WTC11 (cell line): ENCODE measurements at regions not wholly inside any gene's neighbourhood (a gene's known extent, or its start where the extent isn't known, plus 50 kb on each side); places are given as distances from the start of the nearest gene placed in this dataset.
"Not testable (repeated sequence)": the region's sequence is repeated elsewhere in the genome, so short reads cannot be mapped to it uniquely, and the experiment has no call there.

Experiments
- ATAC-seq: fragments of 200-7000 bp; cut with Tn5 transposase; 2 replicates; pipeline ENCODE4 v1.10.0; 2021; ENCODE audit warnings: mild to moderate bottlenecking, moderate library complexity
- CTCF ChIA-PET: fragments of 300-600 bp; sonication (Branson Sonifier 250); formaldehyde crosslinking; loops from one replicate; lab custom pipeline; 2021; ENCODE audit warnings: antibody characterized with exemption; lab: Charles Lee
- POLR2A ChIA-PET: fragments of 350-600 bp; sonication (Branson Sonifier 250); formaldehyde crosslinking; loops from one replicate; lab custom pipeline; 2021; ENCODE audit warnings: antibody characterized with exemption; lab: Charles Lee
- DNase-seq: peaks from one replicate; pipeline ENCODE4 v3.0.0; 2021; ENCODE audit warnings: low spot score
- H3K27ac Mint-ChIP-seq: 2 replicates; pipeline ENCODE4 v1.8.0; 2021; ENCODE audit warnings: mixed read lengths
- H3K27me3 Mint-ChIP-seq: 2 replicates; pipeline ENCODE4 v1.8.0; 2021; ENCODE audit warnings: low read depth, mild to moderate bottlenecking, moderate library complexity, mixed read lengths
- H3K36me3 Mint-ChIP-seq: 2 replicates; pipeline ENCODE4 v1.8.0; 2021; ENCODE audit warnings: mixed read lengths
- H3K4me1 Mint-ChIP-seq: 2 replicates; pipeline ENCODE4 v1.8.0; 2022; ENCODE audit warnings: mixed read lengths
- H3K4me3 Mint-ChIP-seq: 2 replicates; pipeline ENCODE4 v1.8.0; 2021; ENCODE audit warnings: mild to moderate bottlenecking, moderate library complexity, mixed read lengths
- H3K9me3 Mint-ChIP-seq: 2 replicates; pipeline ENCODE4 v1.8.0; 2021; ENCODE audit warnings: mixed read lengths
- ESRRA ChIP-seq: sonication (generic); formaldehyde crosslinking; IDR thresholded peaks from 2 replicates; pipeline ENCODE4 v1.8.1; 2022; ENCODE audit warnings: mild to moderate bottlenecking, missing genetic modification reagents, borderline replicate concordance
- GTF2I ChIP-seq: fragments of 250-450 bp; sonication (Bioruptor Pico); conservative IDR thresholded peaks from 2 replicates; pipeline ENCODE4 v1.4.0; 2021; ENCODE audit warnings: mild to moderate bottlenecking
- HMGA2 ChIP-seq: fragments of 250-450 bp; sonication (Bioruptor Pico); IDR thresholded peaks from 2 replicates; pipeline ENCODE4 v1.4.0; 2021; ENCODE audit warnings: mild to moderate bottlenecking, moderate library complexity
- JUN ChIP-seq: sonication (generic); formaldehyde crosslinking; IDR thresholded peaks from 2 replicates; pipeline ENCODE4 v1.8.0; 2023; ENCODE audit warnings: mild to moderate bottlenecking, missing genetic modification reagents
- NFE2L1 ChIP-seq: sonication (generic); formaldehyde crosslinking; IDR thresholded peaks from 2 replicates; pipeline ENCODE4 v1.8.1; 2023; ENCODE audit warnings: missing genetic modification reagents
- NR2C2 ChIP-seq: sonication (generic); formaldehyde crosslinking; IDR thresholded peaks from 2 replicates; pipeline ENCODE4 v1.8.0; 2022; ENCODE audit warnings: mild to moderate bottlenecking, missing genetic modification reagents
- RELA ChIP-seq: sonication (generic); formaldehyde crosslinking; IDR thresholded peaks from 2 replicates; pipeline ENCODE4 v1.8.1; 2022; ENCODE audit warnings: missing genetic modification reagents, mild to moderate bottlenecking, borderline replicate concordance
- ZNF121 ChIP-seq: sonication (generic); formaldehyde crosslinking; IDR thresholded peaks from 2 replicates; pipeline ENCODE4 v1.8.0; 2023; ENCODE audit warnings: missing genetic modification reagents
- ZNF219 ChIP-seq: sonication (generic); formaldehyde crosslinking; IDR thresholded peaks from 2 replicates; pipeline ENCODE4 v1.8.0; 2023; ENCODE audit warnings: missing genetic modification reagents, mild to moderate bottlenecking, borderline replicate concordance
- ZNF263 ChIP-seq: sonication (generic); formaldehyde crosslinking; IDR thresholded peaks from 2 replicates; pipeline ENCODE4 v1.8.1; 2022; ENCODE audit warnings: low read depth, mild to moderate bottlenecking, moderate library complexity, missing genetic modification reagents
- TF ChIP-seq, protein P1 (sequence below): fragments of 250-450 bp; sonication (Bioruptor Pico); IDR thresholded peaks from 2 replicates; pipeline ENCODE4 v2.1.2; 2022; ENCODE audit warnings: mild to moderate bottlenecking, moderate library complexity
- TF ChIP-seq, protein P2 (sequence below): fragments of 250-450 bp; sonication (Bioruptor Pico); IDR thresholded peaks from 2 replicates; pipeline ENCODE4 v1.9.0; 2021; ENCODE audit warnings: mild to moderate bottlenecking, borderline replicate concordance
- TF ChIP-seq, protein P3 (sequence below): sonication (generic); formaldehyde crosslinking; IDR thresholded peaks from 2 replicates; pipeline ENCODE4 v1.8.1; 2023; ENCODE audit warnings: mild to moderate bottlenecking, missing genetic modification reagents, borderline replicate concordance
- TF ChIP-seq, protein P4 (sequence below): sonication (generic); formaldehyde crosslinking; IDR thresholded peaks from 2 replicates; pipeline ENCODE4 v1.8.1; 2023; ENCODE audit warnings: mild to moderate bottlenecking, missing genetic modification reagents
- TF ChIP-seq, protein P5 (sequence below): fragments of 200-600 bp; IDR thresholded peaks from 2 replicates; pipeline ENCODE4 v1.8.0; 2022; ENCODE audit warnings: antibody characterized with exemption
- TF ChIP-seq, protein P6 (sequence below): sonication (generic); formaldehyde crosslinking; IDR thresholded peaks from 2 replicates; pipeline ENCODE4 v1.8.0; 2022; ENCODE audit warnings: mild to moderate bottlenecking, missing genetic modification reagents

DNA sequence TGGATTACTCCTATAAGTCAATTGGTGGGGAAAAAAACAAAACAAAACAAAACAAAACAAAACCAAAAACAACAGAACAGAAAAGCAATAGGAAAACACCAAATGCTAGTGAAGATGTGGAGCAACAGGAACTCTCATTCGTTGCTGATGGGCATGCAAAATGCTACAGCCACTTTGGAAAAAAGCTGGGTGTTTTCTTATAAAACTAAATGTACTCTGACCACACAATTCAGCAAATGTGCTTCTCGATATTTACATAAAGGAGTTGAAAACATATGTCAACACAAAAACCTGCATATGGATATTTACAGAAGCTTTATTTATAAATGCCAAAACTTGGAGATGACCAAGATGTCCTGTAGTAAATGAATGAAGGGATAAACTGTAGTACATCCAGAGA lies 703.6 kb upstream of the FAM241A start:
- H3K36me3 Mint-ChIP-seq, result no peaks in the 10 kb centered on the region
- POLR2A ChIA-PET, result no interaction called here
- TF ChIP-seq ZNF263 (CRISPR knock-in tag), result no peak
- TF ChIP-seq NR2C2 (CRISPR knock-in tag), result no peak
- TF ChIP-seq, protein P1, sequence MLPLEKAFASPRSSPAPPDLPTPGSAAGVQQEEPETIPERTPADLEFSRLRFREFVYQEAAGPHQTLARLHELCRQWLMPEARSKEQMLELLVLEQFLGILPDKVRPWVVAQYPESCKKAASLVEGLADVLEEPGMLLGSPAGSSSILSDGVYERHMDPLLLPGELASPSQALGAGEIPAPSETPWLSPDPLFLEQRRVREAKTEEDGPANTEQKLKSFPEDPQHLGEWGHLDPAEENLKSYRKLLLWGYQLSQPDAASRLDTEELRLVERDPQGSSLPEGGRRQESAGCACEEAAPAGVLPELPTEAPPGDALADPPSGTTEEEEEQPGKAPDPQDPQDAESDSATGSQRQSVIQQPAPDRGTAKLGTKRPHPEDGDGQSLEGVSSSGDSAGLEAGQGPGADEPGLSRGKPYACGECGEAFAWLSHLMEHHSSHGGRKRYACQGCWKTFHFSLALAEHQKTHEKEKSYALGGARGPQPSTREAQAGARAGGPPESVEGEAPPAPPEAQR, result no peak
- TF ChIP-seq ZNF121, result no peak
- TF ChIP-seq RELA, result no peak
- TF ChIP-seq GTF2I (CRISPR knock-in tag), result no peak
- no peaks in the 10 kb centered on the region; the same call in 1 of the 2 replicates for H3K27me3 Mint-ChIP-seq
- CTCF ChIA-PET, result no interaction called here
- H3K4me1 Mint-ChIP-seq, result no peaks in the 10 kb centered on the region
- ATAC-seq (no peak), DNase-seq (no peak)
- H3K27ac Mint-ChIP-seq, result no peak overlapping the region
- H3K4me3 Mint-ChIP-seq, result no peak overlapping the region
- no peaks in the 10 kb centered on the region for H3K9me3 Mint-ChIP-seq

DNA sequence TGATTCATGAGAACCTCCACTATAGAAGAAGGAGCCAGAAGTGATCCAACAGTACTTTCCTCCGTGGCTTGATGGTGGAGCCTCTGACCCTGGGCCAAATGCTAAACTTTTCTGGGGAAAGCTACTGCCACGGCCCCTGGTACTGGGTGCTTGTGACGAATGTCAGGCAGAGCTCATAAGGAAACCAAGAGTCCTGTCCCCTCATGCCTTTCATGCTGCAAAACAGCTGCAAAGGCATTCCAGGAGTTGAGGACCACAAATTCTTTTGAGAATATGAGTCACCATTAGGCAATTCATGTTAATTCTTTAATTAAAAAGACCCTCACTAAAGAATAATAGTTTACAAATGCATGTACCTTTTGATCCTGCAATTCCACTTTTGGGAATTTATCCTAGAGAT lies 700.4 kb upstream of the FAM241A start:
- CTCF ChIA-PET, H3K4me1 Mint-ChIP-seq, H3K27me3 Mint-ChIP-seq, POLR2A ChIA-PET, H3K9me3 Mint-ChIP-seq, H3K4me3 Mint-ChIP-seq, H3K36me3 Mint-ChIP-seq, H3K27ac Mint-ChIP-seq, DNase-seq, ATAC-seq: not testable (repeated sequence)

DNA sequence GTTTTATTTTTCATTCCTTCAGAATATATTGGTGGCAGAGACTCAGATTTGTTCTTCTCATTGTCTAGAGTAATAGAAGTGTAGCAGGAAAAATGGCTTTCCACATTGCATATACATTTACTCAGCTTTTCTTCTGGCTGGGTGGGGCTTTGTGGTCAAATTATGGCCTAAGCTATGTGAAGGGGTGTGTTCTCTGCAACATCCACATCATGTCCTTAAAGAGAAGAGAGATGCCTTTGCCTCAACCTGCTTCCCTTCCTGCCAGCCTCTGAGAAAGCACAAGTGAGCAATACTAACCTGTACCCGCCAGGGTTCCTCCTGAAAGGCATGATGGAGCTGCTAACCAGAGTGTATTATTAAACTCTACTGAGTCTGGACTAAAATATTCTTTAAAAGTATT lies 695.6 kb upstream of the FAM241A start:
- ATAC-seq (no peak), DNase-seq (no peak)
- ChIA-PET POLR2A (no interaction called here), CTCF (no interaction called here)
- no peaks in the 10 kb centered on the region; the same call in 1 of the 2 replicates for H3K27me3 Mint-ChIP-seq
- no peaks in the 10 kb centered on the region for H3K9me3 Mint-ChIP-seq
- H3K36me3 Mint-ChIP-seq, result no peaks in the 10 kb centered on the region
- no peak overlapping the region for H3K27ac Mint-ChIP-seq
- H3K4me1 Mint-ChIP-seq, result peaks cover 2% of the 10 kb centered on the region; the same call in 1 of the 2 replicates
- TF ChIP-seq ZNF219 (CRISPR knock-in tag) (no peak), ESRRA (no peak), JUN (CRISPR knock-in tag) (no peak), NFE2L1 (CRISPR knock-in tag) (no peak), HMGA2 (no peak)
- TF ChIP-seq, protein P2, sequence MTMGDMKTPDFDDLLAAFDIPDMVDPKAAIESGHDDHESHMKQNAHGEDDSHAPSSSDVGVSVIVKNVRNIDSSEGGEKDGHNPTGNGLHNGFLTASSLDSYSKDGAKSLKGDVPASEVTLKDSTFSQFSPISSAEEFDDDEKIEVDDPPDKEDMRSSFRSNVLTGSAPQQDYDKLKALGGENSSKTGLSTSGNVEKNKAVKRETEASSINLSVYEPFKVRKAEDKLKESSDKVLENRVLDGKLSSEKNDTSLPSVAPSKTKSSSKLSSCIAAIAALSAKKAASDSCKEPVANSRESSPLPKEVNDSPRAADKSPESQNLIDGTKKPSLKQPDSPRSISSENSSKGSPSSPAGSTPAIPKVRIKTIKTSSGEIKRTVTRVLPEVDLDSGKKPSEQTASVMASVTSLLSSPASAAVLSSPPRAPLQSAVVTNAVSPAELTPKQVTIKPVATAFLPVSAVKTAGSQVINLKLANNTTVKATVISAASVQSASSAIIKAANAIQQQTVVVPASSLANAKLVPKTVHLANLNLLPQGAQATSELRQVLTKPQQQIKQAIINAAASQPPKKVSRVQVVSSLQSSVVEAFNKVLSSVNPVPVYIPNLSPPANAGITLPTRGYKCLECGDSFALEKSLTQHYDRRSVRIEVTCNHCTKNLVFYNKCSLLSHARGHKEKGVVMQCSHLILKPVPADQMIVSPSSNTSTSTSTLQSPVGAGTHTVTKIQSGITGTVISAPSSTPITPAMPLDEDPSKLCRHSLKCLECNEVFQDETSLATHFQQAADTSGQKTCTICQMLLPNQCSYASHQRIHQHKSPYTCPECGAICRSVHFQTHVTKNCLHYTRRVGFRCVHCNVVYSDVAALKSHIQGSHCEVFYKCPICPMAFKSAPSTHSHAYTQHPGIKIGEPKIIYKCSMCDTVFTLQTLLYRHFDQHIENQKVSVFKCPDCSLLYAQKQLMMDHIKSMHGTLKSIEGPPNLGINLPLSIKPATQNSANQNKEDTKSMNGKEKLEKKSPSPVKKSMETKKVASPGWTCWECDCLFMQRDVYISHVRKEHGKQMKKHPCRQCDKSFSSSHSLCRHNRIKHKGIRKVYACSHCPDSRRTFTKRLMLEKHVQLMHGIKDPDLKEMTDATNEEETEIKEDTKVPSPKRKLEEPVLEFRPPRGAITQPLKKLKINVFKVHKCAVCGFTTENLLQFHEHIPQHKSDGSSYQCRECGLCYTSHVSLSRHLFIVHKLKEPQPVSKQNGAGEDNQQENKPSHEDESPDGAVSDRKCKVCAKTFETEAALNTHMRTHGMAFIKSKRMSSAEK (CRISPR knock-in tag), result no peak
- TF ChIP-seq, protein P3, sequence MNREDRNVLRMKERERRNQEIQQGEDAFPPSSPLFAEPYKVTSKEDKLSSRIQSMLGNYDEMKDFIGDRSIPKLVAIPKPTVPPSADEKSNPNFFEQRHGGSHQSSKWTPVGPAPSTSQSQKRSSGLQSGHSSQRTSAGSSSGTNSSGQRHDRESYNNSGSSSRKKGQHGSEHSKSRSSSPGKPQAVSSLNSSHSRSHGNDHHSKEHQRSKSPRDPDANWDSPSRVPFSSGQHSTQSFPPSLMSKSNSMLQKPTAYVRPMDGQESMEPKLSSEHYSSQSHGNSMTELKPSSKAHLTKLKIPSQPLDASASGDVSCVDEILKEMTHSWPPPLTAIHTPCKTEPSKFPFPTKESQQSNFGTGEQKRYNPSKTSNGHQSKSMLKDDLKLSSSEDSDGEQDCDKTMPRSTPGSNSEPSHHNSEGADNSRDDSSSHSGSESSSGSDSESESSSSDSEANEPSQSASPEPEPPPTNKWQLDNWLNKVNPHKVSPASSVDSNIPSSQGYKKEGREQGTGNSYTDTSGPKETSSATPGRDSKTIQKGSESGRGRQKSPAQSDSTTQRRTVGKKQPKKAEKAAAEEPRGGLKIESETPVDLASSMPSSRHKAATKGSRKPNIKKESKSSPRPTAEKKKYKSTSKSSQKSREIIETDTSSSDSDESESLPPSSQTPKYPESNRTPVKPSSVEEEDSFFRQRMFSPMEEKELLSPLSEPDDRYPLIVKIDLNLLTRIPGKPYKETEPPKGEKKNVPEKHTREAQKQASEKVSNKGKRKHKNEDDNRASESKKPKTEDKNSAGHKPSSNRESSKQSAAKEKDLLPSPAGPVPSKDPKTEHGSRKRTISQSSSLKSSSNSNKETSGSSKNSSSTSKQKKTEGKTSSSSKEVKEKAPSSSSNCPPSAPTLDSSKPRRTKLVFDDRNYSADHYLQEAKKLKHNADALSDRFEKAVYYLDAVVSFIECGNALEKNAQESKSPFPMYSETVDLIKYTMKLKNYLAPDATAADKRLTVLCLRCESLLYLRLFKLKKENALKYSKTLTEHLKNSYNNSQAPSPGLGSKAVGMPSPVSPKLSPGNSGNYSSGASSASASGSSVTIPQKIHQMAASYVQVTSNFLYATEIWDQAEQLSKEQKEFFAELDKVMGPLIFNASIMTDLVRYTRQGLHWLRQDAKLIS (CRISPR knock-in tag), result no peak
- TF ChIP-seq, protein P4, sequence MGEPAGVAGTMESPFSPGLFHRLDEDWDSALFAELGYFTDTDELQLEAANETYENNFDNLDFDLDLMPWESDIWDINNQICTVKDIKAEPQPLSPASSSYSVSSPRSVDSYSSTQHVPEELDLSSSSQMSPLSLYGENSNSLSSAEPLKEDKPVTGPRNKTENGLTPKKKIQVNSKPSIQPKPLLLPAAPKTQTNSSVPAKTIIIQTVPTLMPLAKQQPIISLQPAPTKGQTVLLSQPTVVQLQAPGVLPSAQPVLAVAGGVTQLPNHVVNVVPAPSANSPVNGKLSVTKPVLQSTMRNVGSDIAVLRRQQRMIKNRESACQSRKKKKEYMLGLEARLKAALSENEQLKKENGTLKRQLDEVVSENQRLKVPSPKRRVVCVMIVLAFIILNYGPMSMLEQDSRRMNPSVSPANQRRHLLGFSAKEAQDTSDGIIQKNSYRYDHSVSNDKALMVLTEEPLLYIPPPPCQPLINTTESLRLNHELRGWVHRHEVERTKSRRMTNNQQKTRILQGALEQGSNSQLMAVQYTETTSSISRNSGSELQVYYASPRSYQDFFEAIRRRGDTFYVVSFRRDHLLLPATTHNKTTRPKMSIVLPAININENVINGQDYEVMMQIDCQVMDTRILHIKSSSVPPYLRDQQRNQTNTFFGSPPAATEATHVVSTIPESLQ (CRISPR knock-in tag), result no peak
- TF ChIP-seq, protein P5, sequence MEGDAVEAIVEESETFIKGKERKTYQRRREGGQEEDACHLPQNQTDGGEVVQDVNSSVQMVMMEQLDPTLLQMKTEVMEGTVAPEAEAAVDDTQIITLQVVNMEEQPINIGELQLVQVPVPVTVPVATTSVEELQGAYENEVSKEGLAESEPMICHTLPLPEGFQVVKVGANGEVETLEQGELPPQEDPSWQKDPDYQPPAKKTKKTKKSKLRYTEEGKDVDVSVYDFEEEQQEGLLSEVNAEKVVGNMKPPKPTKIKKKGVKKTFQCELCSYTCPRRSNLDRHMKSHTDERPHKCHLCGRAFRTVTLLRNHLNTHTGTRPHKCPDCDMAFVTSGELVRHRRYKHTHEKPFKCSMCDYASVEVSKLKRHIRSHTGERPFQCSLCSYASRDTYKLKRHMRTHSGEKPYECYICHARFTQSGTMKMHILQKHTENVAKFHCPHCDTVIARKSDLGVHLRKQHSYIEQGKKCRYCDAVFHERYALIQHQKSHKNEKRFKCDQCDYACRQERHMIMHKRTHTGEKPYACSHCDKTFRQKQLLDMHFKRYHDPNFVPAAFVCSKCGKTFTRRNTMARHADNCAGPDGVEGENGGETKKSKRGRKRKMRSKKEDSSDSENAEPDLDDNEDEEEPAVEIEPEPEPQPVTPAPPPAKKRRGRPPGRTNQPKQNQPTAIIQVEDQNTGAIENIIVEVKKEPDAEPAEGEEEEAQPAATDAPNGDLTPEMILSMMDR, result no peak
- TF ChIP-seq, protein P6, sequence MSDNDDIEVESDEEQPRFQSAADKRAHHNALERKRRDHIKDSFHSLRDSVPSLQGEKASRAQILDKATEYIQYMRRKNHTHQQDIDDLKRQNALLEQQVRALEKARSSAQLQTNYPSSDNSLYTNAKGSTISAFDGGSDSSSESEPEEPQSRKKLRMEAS (CRISPR knock-in tag), result no peak
- TF ChIP-seq, all 79 proteins: peak for 0
- no peak overlapping the region for H3K4me3 Mint-ChIP-seq
